SIG-M5 (cell line): ENCODE measurements at regions not wholly inside any gene's neighbourhood (a gene's known extent, or its start where the extent isn't known, plus 50 kb on each side); places are given as distances from the start of the nearest gene placed in this dataset.

Experiments used
- DNase-seq: peaks from one replicate; lab custom pipeline; 2025; lab: John Stamatoyannopoulos, UW

- no peak for DNase-seq
Measured at GRCh38 chr4:79082997-79083396, 143.8 kb upstream of the PAQR3 start.

GRCh38 chr4:79081973-79082372 lies 142.7 kb upstream of the PAQR3 start:
- no peak for DNase-seq

GRCh38 chr4:79078339-79078738 lies 139.1 kb upstream of the PAQR3 start:
- no peak for DNase-seq

DNA sequence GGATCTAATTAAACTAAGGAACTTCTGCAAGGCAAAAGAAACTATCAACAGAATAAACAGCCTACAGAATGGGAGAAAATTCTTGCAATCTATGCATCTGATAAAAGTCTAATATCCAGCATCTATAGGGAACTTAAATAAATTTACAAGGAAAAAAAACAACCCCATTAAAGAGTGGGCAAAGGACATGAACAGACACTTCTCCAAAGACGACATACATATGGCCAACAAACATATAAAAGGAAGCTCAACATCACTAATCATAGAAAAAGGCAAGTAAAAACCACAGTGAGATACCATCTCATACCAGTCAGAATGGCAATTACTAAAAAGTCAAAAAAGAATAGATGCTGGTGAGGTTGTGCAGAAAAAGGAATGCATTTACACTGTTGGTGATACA lies 134.8 kb upstream of the PAQR3 start:
- no peak for DNase-seq

- no peak for DNase-seq
Measured at GRCh38 chr4:79073471-79073870, 134.2 kb upstream of the PAQR3 start.

GRCh38 chr4:79065262-79065661 lies 126.0 kb upstream of the PAQR3 start:
- DNase-seq = no peak

GRCh38 chr4:79064806-79065205 lies 125.6 kb upstream of the PAQR3 start:
- no peak for DNase-seq

DNA sequence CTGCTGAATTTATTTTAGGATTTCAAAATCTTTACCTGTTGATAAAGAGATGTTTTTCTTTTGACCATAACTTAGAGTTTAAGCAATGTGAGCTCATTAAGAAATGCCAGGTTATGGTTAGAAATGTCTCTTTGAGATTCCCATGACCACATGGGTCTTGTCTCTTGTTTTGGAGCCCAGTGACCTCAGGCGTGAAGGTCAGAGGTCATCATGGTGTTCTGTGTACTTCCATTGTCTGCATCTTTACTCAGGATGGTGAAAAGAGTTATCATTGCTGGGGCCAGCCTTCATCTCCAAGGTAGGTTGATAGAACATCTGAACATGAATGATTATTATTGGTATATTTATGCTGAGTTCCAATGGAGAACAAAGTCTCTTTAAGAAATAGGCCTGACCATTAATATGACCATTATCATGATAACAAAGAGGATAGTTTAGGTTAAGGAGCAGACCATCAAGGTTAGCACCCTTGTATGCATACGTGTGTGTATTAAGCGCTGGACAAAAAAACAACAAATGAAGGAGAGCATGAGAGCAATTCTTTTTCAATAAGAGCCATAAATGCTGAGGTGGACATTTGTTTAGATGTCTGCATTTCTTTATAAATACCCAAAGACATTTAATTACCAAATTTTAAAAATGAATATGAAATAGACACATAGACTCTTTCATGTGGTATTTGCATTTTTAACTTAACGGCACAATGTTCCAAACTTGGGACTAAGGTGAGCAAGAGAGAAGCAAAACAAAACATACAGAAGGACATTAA lies 120.6 kb upstream of the PAQR3 start:
- no peak for DNase-seq

- DNase-seq = no peak
Measured at GRCh38 chr4:79057772-79058171, 118.5 kb upstream of the PAQR3 start.

GRCh38 chr4:79053754-79054153 lies 114.5 kb upstream of the PAQR3 start:
- no peak for DNase-seq

DNA sequence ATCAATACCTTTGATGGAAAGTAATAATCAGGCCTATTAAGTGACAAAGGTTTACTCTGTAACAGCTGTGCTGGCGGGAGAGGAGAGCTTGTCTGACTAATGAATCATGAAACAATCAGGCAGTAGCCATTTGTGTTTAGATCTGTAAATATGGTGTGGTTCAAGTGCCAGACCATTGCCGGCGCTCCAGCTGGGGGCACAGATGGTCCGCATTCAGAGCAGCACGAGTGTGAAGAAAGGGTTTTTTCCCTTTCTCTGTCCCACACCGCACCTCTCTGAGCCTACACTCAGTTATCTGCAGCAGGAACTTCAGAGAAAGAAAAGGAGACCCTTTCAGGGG lies 111.3 kb upstream of the PAQR3 start:
- DNase-seq = no peak

DNA sequence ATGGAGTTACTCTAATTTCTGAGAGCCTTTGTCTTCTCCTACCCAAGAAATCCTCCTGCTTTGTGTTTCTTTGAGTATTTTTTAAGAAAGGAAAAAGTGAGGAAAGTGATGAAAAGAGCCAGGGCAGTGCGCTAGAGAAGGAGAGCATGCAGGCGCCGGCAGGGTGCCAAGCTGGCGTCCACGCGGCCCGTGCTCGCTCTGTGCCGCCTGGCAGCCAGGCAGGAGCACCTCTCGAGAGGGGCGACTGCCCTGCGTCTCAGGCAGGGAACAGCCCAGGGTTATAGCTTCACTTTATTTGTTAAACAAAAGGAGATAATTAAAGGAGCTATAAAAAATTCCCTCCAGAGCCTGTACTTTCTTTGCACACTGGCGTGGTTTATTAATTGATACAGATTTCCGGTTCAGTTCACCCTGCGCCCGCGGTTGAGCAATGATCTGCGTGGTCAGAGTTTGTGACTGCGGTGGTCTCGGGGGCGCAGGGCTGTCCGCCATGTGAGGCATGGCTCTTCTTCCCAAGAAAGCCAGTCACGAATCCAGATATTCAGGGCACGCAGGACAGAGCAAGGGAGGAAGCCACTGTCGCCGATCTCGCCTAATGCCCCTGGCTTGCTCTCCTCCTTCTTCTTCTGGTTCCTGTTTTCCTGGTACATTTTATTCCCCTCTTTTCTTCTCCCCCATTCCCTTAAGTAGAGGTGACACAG lies 110.8 kb upstream of the PAQR3 start:
- DNase-seq = no peak

DNA sequence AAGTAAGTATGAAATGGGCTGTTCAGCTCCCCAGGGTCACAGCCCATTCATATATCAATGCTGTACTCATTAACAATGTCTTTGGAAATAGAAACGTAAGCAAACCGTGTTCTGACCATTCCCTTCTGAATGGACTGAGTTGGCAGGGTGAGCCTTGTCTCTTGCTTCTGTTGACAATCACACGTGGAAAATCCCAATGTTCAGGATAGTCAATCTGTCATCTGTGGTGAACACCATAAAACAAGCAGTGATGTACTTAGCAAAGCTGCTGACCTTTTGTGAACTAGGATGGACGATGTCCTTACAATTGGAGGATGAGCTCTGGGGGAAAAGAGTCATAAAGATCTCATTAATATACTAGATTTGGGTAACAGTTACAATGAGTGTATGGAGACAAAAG lies 109.6 kb upstream of the PAQR3 start:
- DNase-seq = no peak

GRCh38 chr4:79047316-79047715 lies 108.1 kb upstream of the PAQR3 start:
- no peak for DNase-seq

DNA sequence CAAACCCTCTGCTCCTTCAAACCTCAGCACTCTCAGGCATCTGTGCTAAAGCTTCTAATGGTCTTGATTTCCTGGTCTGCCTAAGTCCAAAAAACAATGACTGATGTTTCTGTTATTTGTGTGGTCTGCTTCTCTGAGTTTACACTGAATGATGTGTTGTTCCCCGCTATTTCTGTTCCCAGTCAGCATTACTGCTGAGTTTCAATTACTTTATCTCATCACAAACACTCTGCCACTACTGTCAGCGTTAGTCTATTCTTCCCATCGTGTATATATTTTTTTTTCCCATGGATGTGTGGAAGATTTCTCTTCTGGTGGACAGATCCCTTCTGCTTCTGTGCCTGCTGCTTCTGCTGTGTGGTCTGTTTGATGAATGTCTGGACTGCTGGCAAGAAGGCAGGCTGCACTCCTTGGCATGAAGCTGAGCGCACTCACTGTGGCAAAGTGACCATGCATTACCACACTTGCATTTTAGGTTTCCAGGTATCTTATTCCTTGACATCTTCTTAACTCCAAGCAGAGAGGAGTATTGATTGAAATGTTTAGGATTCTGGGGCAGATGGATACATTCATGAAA lies 106.9 kb upstream of the PAQR3 start:
- no peak for DNase-seq

- DNase-seq = no peak
Measured at GRCh38 chr4:79044141-79044659, 105.0 kb upstream of the PAQR3 start.

DNA sequence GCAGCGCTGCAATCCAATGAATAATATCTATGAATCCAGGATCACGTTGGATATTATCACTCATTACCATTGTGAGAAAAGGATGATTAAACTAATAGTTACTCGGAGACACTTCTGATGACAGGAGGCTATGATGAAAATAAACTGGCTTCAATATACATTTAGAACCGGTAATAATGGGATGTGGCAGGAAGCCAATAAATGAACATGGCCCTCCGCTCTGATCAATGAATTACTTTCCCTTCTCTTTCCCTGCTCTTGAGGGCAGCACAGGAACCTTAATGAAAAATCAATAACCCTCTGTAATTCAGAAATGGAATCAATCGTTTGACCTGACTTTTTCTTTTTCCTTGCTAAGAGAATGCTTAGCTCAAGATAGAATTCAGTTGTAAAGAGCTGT lies 103.9 kb upstream of the PAQR3 start:
- no peak for DNase-seq

DNA sequence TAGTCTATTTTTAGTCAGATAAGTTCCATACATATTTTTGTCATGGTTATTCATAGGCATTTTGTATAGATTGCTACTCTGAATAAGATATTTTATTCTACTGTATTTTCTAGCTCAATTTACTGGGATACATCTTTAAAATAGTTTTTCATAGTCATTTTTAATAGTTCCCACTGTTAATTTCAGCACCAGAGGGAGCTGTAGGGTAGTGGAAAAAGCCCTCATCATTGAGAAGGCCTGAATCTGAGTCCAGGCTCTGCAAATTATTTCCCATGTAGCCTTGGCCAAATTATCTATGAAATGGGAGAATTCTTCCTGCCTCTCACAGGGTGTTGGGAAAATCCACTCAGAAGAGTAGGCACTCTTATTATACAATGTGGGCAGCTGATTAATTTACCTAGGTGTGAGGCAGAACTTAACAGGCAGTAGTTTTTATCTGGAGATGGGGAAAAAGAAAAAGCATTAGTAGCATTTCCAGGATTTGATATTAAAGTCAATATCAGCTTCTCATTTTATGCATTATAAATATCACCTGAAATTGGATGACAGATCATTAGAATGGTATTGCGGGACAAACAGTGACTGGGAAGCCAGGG lies 102.9 kb upstream of the PAQR3 start:
- DNase-seq = no peak

GRCh38 chr4:79034544-79034943 lies 95.3 kb upstream of the PAQR3 start:
- DNase-seq = no peak

DNA sequence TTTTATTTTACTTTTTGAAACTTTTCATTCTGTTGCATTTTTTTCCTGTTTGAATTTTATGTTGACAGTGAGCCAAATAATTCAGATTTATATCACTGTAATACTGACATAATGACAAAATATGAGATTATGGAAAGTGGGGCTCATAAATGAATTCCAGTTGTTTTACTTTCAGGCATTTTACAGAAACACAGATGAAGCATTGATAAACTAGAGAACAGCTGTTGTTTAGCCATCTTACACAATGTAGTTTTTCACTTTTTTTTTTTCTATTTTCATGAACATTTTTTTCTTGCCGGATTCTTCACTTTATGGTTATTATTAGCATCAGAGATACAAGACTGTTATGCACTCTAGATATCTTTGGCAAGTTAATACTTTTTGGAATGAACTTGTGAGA lies 91.7 kb upstream of the PAQR3 start:
- no peak for DNase-seq

DNA sequence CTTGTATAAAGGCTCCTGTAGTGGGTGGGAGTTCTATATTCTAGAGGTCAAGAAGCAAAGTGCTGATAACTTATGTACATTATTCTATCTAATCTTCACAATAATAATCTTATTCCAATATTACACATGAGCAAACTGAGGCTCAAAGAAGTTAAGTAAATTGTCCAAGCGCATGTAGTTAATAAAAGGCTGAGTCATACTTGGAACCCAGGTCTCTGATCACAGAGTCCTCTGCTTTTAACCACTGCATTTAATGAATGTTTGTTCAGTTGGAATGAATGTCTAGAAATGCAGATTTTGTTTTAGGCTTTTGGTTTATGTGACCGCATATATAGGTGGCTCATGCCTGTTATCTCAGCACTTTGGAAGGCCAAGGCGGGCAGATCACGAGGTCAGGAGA lies 88.4 kb upstream of the PAQR3 start:
- no peak for DNase-seq

- DNase-seq = no peak
Measured at GRCh38 chr4:79025170-79025569, 85.9 kb upstream of the PAQR3 start.
